H7 (cell line): ENCODE measurements at regions not wholly inside any gene's neighbourhood (a gene's known extent, or its start where the extent isn't known, plus 50 kb on each side); places are given as distances from the start of the nearest gene placed in this dataset.

Experiments used
- DNase-seq: peaks from one replicate; pipeline ENCODE4 v3.0.0; 2012
- H3K27me3 ChIP-seq: 2 replicates; pipeline ENCODE4 v1.6.0; 2011; ENCODE audit warnings: mild to moderate bottlenecking, low read length; ENCODE audit not compliant: control insufficient read depth, insufficient read depth
- H3K36me3 ChIP-seq: replicated peaks from 2 replicates; pipeline ENCODE4 v1.5.1; 2011; ENCODE audit warnings: low read length; ENCODE audit not compliant: control insufficient read depth, insufficient read depth
- H3K4me3 ChIP-seq: 2 replicates; pipeline ENCODE4 v1.5.1; 2011; ENCODE audit warnings: low read depth, mild to moderate bottlenecking, control low read depth, low read length, moderate library complexity; ENCODE audit not compliant: insufficient read depth

DNA sequence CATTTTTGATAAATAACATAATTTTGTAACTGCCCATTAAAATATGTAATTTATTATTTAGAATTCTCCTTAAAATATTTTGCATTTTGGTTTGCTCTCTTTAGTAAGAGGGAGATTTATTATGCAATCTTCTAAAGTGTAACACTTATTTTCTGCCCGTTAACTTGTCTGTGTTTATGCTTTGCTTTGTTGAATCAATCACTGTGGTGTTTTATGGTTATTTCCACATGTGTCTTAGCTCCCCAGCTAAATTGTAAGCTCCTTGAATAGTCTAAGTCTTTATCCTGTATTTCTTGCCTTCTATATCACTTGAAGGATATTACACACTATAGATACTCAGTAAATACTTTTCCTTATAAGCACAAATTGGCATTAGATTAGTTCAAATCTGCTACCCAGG lies 166.6 kb upstream of the SPRED2 start:
- no peak overlapping the region for H3K4me3 ChIP-seq
- H3K36me3 ChIP-seq = no peaks in the 10 kb centered on the region
- no peaks in the 10 kb centered on the region for H3K27me3 ChIP-seq
- DNase-seq = no peak

DNA sequence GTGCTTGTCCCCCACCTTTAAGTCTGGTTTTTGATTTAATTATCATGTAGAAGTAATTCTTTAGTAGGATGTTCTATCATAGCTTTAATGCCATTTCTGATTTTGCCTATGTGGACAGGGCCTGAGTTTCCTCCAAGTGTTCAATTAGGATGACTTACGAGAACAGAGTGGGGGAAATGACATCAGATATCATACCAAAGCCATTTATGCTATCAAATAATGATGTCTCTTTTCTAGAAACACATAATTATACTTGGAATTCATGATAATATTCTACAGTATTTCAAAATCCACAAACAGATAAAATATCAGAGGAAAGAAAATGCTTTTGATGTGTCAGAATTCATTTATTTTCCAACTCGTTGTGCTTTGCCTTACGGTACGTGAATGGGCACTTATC lies 165.9 kb upstream of the SPRED2 start:
- Histone ChIP-seq H3K4me3 (no peak overlapping the region), H3K27me3 (no peaks in the 10 kb centered on the region), H3K36me3 (no peaks in the 10 kb centered on the region)
- DNase-seq = no peak

DNA sequence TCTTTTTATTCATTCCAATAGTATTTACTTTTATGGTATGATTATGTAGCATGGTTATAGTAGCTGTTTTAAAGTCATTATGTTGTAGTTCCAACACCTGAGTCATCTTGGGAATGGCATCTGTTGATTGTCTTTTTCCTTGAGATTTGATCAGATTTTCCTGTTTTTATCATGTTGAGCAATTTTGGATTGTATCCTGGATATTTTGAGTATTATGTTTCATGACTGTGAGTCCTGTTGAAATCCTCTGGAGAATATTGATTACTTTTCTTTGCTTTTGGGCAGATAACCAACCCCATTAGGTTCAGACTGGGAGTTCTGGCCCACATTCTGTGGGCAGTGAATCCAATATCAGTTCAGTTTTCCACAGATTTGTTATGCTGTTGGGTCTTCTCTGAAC lies 163.2 kb upstream of the SPRED2 start:
- H3K27me3 ChIP-seq = no peaks in the 10 kb centered on the region
- H3K36me3 ChIP-seq = no peaks in the 10 kb centered on the region
- no peak overlapping the region for H3K4me3 ChIP-seq
- DNase-seq = no peak

DNA sequence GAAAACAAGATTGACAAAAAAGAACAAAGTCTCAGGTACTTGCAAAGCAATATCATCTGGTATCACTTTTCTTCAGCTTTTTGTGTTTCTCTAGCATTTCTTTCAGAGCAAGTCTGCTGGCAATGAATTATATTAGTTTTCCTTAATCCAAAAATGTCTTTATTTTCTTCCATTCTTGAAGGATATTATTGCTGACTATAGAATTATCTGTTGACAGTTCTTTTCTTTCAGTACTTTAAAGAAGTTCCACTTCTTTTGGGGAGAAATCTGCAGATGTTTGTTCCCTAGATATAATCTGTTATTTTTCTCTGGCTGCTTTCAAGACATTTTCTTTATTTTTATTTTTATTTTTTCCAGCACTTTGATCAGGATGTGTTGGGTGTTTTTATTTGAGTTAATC lies 161.8 kb upstream of the SPRED2 start:
- Histone ChIP-seq H3K27me3 (no peaks in the 10 kb centered on the region), H3K4me3 (no peak overlapping the region), H3K36me3 (no peaks in the 10 kb centered on the region)
- DNase-seq = no peak

- no peak for DNase-seq
- Histone ChIP-seq H3K36me3 (no peaks in the 10 kb centered on the region), H3K27me3 (no peaks in the 10 kb centered on the region), H3K4me3 (no peak overlapping the region)
These were observed 157.3 kb upstream of the SPRED2 start for GRCh38 chr2:65589667-65590066.

- H3K36me3 ChIP-seq = no peaks in the 10 kb centered on the region
- DNase-seq = no peak
These were observed 155.4 kb upstream of the SPRED2 start for GRCh38 chr2:65587779-65588178.

DNA sequence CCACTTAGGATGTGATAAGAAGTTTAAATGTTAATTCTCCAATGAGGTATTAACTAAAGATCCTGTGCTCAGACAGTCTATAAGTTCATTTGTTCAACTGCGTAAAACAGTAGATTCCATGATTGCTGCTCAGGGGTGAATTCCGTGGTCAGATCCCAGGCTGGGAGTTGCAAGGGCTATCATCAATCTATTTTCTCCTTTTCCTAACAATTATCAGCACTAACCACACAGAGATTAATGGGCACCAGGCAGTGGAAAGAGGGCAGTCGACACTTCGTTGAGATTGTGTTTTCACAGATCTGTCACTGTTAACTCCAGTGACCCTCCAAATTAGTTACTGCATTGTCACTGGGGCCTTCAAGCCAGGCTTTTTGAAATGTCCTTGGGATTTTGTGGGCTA lies 154.1 kb upstream of the SPRED2 start:
- Histone ChIP-seq H3K4me3 (no peak overlapping the region), H3K27me3 (no peaks in the 10 kb centered on the region), H3K36me3 (no peaks in the 10 kb centered on the region)
- no peak for DNase-seq

More at GRCh38 chr2:65587779-65588178, 155.4 kb upstream of the SPRED2 start:
- Histone ChIP-seq H3K27me3 (no peaks in the 10 kb centered on the region), H3K4me3 (no peak overlapping the region)

DNA sequence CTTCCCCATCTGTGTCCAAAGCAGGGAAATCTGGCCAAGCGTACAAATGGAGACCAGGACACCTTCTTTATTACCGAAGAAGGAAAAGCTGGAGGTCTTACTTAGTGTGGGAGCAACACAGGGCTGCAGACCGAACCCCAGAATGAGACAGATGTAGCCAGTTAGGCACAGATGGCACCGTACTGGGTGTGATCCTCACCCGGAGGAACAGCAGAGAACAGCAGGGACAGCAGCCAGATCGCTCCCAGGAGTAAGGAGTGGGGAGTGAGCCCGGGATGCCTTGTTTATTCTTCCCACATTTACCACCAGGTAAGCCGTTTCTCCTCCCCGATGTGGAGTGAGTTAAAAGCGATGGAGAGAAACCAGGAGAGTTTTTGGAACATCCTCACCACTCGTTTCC lies 150.7 kb upstream of the SPRED2 start:
- Histone ChIP-seq H3K4me3 (no peak overlapping the region), H3K36me3 (no peaks in the 10 kb centered on the region), H3K27me3 (no peaks in the 10 kb centered on the region)
- no peak for DNase-seq

DNA sequence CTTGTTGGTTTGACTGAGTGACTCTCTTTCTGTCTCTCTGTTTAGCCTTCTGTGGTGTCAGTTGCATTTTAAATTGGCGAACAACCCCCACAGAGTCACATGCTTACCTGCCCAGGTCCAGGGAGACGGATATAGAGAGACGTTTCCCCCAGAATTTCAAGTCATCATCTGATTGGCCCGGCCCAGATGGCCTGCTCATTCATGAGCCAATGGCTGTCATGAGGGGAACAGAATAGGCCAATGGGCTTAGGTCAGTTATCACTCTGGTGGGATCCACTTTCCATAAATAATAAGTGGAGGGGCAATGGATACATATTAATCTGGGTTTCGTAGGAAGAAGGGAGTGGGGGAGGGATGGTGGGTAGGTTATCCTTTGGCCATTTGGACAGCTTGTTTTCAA lies 150.0 kb upstream of the SPRED2 start:
- no peaks in the 10 kb centered on the region for H3K27me3 ChIP-seq
- DNase-seq = no peak
- no peak overlapping the region for H3K4me3 ChIP-seq
- H3K36me3 ChIP-seq = no peaks in the 10 kb centered on the region

GRCh38 chr2:65580824-65581223 lies 148.4 kb upstream of the SPRED2 start:
- H3K4me3 ChIP-seq = no peak overlapping the region
- DNase-seq = no peak
- no peaks in the 10 kb centered on the region for H3K27me3 ChIP-seq
- no peaks in the 10 kb centered on the region for H3K36me3 ChIP-seq

DNA sequence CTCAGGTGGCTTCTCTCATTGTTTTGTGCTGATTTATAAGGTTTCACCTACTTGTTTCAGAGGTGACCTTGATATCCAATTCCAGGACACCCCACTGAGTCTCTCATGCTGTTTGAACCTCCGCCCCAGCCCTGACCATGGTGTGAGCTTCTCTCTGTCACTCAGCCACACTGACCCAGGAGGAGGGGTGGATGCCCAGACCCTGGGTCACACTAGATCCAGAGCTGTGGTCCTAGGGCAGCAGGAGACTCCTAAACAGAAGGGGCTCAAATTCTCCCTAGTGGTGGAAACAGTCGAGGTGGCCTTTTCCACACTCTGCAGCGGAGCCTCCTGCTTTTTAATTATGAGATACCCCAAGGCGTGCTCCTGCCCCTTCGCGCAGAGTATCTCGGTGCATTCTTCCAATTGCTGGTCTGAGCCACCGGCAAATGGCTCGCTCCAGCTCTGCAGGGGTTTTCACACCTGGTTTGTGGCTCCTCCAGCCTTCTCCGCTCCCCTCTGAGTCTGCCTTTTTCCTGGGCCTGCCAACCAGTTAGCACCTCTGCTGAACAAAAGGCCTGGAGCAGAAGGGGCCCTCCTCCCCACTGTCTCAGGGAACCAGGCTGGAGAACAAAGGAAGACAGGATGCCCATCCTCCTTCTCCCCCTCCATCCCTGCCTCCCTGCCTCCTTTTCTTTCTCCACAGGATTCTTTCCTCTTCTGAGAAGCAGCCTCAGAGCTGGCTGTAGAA lies 147.3 kb upstream of the SPRED2 start:
- H3K4me3 ChIP-seq = no peak overlapping the region
- H3K27me3 ChIP-seq = no peaks in the 10 kb centered on the region
- peak; percentile 39 for DNase-seq
- no peaks in the 10 kb centered on the region for H3K36me3 ChIP-seq

GRCh38 chr2:65577654-65578053 lies 145.3 kb upstream of the SPRED2 start:
- H3K36me3 ChIP-seq = no peaks in the 10 kb centered on the region
- no peaks in the 10 kb centered on the region for H3K27me3 ChIP-seq
- no peak for DNase-seq
- no peak overlapping the region for H3K4me3 ChIP-seq

- no peaks in the 10 kb centered on the region for H3K36me3 ChIP-seq
- H3K4me3 ChIP-seq = no peak overlapping the region
- no peaks in the 10 kb centered on the region for H3K27me3 ChIP-seq
- DNase-seq = no peak
These were observed 144.6 kb upstream of the SPRED2 start for GRCh38 chr2:65576861-65577601.

DNA sequence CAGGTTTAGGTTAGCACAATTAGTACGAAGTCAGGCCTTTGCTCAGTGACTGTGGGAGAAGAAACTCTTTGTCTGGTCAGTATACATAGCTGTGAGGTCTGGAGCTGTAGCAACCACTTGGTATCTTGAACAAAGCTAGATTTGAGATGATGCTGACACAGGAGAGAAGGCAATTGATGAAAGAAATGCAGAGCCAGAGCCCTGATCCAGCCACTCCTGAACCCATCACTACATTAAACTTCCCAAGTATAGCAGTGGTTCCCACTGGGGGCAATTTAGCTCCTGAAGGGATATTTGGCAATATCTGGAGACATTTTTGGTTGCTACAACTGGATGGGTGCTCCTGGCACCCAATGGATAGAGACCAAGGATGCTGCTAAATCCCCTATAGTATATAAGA lies 143.9 kb upstream of the SPRED2 start:
- no peak for DNase-seq
- no peak overlapping the region for H3K4me3 ChIP-seq
- no peaks in the 10 kb centered on the region for H3K27me3 ChIP-seq
- H3K36me3 ChIP-seq = no peaks in the 10 kb centered on the region

- DNase-seq = no peak
- Histone ChIP-seq H3K4me3 (no peak overlapping the region), H3K27me3 (no peaks in the 10 kb centered on the region), H3K36me3 (no peaks in the 10 kb centered on the region)
These were observed 142.6 kb upstream of the SPRED2 start for GRCh38 chr2:65574993-65575392.
